ENCODE measurements at regions not wholly inside any gene's neighbourhood (a gene's known extent, or its start where the extent isn't known, plus 50 kb on each side); places are given as distances from the start of the nearest gene placed in this dataset.

DNA sequence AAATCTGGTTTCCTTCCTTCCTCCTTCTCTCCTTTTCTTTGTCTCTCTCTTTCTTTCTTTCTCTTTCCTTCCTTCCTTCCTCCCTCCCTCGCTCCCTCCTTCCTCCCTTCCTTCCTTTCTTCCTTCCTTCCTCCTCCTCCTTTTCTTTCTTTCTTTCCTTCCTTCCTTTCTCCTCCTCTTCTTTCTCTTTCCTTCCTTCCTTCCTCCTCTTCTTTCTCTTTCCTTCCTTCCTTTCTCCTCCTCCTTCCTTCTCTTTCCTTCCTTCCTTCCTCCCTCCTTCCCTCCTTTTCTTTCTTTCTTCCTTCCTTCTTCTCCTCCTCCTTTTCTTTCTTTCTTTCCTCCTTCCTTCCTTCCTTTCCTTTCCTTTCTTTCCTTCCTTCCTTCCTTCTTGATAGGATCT is 61.2 kb downstream of the VIP start:
- no peak for TF ChIP-seq CSDC2 (CRISPR knock-in tag; IDR thresholded peaks at IDR 0.05)
- no peak for TF ChIP-seq RARB (CRISPR knock-in tag; IDR thresholded peaks at IDR 0.05)
- TF ChIP-seq, protein P1, sequence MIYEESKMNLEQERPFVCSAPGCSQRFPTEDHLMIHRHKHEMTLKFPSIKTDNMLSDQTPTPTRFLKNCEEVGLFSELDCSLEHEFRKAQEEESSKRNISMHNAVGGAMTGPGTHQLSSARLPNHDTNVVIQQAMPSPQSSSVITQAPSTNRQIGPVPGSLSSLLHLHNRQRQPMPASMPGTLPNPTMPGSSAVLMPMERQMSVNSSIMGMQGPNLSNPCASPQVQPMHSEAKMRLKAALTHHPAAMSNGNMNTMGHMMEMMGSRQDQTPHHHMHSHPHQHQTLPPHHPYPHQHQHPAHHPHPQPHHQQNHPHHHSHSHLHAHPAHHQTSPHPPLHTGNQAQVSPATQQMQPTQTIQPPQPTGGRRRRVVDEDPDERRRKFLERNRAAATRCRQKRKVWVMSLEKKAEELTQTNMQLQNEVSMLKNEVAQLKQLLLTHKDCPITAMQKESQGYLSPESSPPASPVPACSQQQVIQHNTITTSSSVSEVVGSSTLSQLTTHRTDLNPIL (CRISPR knock-in tag; IDR thresholded peaks at IDR 0.05; ENCODE audit: low read depth): no peak
- no peak for TF ChIP-seq GLIS3 (CRISPR knock-in tag; IDR thresholded peaks at IDR 0.05)
- no peak for TF ChIP-seq ZFP30 (CRISPR knock-in tag; IDR thresholded peaks at IDR 0.05)
- TF ChIP-seq ARNTL (CRISPR knock-in tag; IDR thresholded peaks at IDR 0.05; ENCODE audit: borderline replicate concordance, low read depth): no peak
- no peak for TF ChIP-seq PPARA (CRISPR knock-in tag; IDR thresholded peaks at IDR 0.05; ENCODE audit: borderline replicate concordance)

Data from SK-N-SH treated with all-trans-retinoic acid at 6 μM for 48 hours (cell line).